Effector CD8-positive, alpha-beta T cell (primary cell): ENCODE measurements at regions not wholly inside any gene's neighbourhood (a gene's known extent, or its start where the extent isn't known, plus 50 kb on each side); places are given as distances from the start of the nearest gene placed in this dataset.

Source experiments
- DNase-seq: peaks from one replicate; lab custom pipeline; 2025; lab: John Stamatoyannopoulos, UW

GRCh38 chr3:16658004-16658924 lies 53.0 kb upstream of the DAZL start:
- no peak for DNase-seq

- DNase-seq, result no peak
Measured at GRCh38 chr3:16658925-16659793, 53.9 kb upstream of the DAZL start.

GRCh38 chr3:16663854-16664712 lies 58.9 kb upstream of the DAZL start:
- no peak for DNase-seq

GRCh38 chr3:16665282-16665741 lies 60.1 kb upstream of the DAZL start:
- DNase-seq, result no peak

- no peak for DNase-seq
Measured at GRCh38 chr3:16666206-16666605, 61.0 kb upstream of the DAZL start.

- no peak for DNase-seq
Measured at GRCh38 chr3:16667633-16668032, 62.4 kb upstream of the DAZL start.

- DNase-seq, result no peak
Measured at GRCh38 chr3:16668776-16669545, 63.7 kb upstream of the DAZL start.

GRCh38 chr3:16670191-16670590 lies 65.0 kb upstream of the DAZL start:
- no peak for DNase-seq

GRCh38 chr3:16671690-16672089 lies 66.5 kb upstream of the DAZL start:
- DNase-seq, result no peak

- no peak for DNase-seq
Measured at GRCh38 chr3:16673530-16673929, 68.3 kb upstream of the DAZL start.

GRCh38 chr3:16675805-16676204 lies 70.6 kb upstream of the DAZL start:
- no peak for DNase-seq

- DNase-seq, result no peak
Measured at GRCh38 chr3:16686679-16687078, 81.5 kb upstream of the DAZL start.

- DNase-seq, result no peak
Measured at GRCh38 chr3:16687221-16687620, 82.0 kb upstream of the DAZL start.

GRCh38 chr3:16692486-16693344 lies 87.5 kb upstream of the DAZL start:
- no peak for DNase-seq

- no peak for DNase-seq
Measured at GRCh38 chr3:16693820-16694219, 88.6 kb upstream of the DAZL start.

GRCh38 chr3:16695710-16696109 lies 90.5 kb upstream of the DAZL start:
- no peak for DNase-seq

GRCh38 chr3:16697443-16698147 lies 92.4 kb upstream of the DAZL start:
- no peak for DNase-seq

GRCh38 chr3:16700651-16701050 lies 95.4 kb upstream of the DAZL start:
- no peak for DNase-seq

GRCh38 chr3:16704941-16705340 lies 99.7 kb upstream of the DAZL start:
- no peak for DNase-seq
